NCI-H1436 (cell line): ENCODE measurements at regions not wholly inside any gene's neighbourhood (a gene's known extent, or its start where the extent isn't known, plus 50 kb on each side); places are given as distances from the start of the nearest gene placed in this dataset.

Experiments used
- DNase-seq: peaks from one replicate; lab custom pipeline; 2025; lab: John Stamatoyannopoulos, UW

DNA sequence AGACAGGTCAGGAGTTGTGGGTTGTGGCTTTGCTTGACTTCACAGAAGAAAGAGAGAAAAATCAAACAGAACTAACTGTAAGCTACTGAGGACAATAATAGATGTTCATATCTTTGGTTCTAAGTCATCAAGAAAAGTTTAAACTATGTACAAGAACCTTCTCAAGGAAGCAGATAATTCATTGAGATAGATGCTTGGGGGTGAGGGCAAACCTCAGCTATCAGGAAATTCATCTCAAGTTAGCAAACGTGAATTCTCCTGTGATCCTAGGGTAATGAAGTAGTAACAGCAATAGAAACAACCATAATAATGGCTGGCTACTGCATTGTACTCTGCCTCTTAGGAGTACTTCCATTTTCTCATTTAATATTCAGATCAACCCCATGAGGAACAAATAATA is 506.2 kb downstream of the PLPP3 start:
- DNase-seq = no peak

DNA sequence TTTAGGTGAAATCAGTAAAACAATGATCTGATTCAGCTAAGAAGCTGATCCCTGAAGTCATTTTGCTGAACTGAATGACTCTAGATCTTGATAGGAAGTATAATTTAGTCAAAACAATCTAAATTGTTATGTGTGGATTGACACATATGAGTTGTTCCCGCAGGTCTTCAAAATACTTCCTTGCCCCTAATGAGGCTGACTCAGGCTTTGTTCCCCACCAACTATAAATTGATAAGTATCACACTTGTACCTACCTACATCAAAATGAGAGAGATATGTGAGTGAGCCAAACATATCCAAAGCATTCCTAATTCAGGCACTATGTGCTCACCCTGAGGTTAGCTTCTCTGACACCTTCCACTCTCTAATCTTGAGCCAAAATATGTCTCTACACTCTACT is 507.1 kb downstream of the PLPP3 start:
- DNase-seq = no peak

DNA sequence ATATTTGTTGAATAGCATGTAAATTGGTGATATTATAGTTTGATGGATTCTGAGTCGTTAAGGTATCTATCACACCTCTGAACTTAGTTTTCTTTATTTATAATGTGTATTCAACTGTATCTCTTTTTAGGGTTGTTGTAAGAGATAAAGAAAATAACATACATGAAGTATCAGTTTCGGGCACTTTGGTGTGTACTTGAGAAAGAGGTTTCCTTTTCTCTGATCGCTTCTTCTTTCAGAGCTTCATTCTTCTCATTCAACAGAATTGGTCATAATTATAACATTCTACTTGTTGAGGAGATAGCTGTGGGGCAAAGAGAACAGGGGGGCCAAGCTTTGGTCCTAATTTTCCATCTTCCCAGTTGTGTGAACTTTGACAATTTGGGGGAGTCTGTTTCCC is 508.0 kb downstream of the PLPP3 start:
- no peak for DNase-seq

DNA sequence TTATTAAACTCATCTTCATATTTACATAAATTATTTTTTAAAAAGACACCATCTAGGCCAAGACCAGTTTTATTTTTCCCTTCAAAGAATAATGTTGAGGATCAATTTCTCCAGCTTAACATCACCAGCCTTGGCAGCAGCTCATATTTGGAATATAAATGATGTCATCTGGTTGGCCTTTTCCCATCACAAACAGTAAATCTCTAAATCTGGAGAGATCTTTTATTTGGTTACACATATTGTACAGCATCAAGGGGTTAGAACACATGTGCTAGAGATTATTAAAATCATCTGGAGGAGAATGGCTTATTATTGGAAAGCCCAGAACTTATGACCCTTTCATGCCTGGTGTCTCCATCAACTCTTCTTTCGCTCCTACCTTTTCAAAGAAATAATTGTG is 508.8 kb downstream of the PLPP3 start:
- no peak for DNase-seq

DNA sequence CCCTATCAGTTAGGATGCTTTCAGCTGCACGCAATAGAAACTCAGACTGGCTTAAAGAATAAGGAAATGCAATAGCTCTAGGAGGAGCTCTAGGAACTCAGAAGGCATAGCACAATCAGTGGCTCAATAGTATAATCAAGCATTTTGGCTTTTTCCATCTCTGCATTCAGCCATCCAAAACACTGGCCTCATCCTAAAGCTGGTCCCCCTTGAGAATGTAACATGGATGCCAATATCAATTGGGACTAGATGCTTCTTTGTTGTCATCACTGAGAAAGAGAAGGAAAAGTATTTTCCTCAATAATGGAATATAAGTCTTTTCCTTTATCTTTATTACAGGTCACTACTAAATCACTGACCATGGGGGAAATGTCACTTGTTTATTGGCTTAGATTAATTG is 509.5 kb downstream of the PLPP3 start:
- no peak for DNase-seq

DNA sequence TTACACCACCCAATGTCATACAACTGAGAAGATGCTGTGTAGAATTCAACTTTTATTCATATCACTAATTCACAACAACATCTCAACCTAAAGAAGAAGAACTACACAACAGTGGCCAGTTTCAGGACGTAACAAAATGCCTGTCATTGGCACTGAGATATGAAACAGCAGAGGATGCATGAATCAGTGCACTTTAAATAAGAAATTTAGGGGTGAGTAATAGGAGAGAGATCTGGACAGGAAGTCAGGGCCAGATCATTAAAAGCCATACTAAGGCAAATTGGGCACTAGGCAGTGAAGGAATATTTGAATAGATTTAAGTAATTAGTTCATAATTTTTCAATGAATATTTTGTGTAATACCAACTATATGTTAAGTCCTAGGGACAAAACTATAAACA is 510.5 kb downstream of the PLPP3 start:
- no peak for DNase-seq

DNA sequence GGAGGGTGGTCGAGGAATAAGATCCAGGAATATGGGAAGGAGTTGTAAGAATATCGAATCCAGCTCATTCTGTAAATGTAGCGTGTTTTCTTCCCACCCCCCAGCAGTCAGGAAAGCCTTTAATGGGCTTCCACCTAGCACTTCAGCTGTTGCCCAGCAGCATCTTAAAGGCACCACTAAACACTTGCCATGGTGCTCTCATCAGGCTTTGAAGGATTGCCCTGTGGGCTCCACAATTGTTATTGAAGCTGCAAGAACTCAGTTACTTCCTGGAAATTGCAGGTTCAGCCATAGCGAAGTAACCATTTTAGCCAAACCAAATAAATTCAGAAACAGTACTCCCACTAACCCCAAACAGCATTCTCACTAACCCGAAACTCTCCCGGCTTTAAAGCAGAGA is 511.2 kb downstream of the PLPP3 start:
- DNase-seq = no peak

DNA sequence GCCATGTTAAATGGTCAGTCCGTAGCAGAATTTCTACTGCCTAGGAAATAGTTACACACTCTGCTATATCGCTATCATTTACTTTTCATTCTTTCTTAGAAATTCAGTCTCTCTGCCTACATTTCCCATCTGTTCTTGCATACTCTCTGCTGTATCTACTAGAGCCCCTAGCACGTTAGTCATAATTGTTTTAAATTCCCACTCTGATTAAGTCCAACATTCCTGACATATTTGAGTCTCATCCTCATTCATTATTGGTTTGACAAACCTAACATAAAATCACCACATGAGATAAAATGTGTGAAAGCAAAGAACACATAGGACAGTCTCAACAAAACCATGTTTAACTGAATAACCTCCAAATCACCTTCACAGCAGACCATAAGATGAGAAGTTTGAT is 513.6 kb downstream of the PLPP3 start:
- no peak for DNase-seq

DNA sequence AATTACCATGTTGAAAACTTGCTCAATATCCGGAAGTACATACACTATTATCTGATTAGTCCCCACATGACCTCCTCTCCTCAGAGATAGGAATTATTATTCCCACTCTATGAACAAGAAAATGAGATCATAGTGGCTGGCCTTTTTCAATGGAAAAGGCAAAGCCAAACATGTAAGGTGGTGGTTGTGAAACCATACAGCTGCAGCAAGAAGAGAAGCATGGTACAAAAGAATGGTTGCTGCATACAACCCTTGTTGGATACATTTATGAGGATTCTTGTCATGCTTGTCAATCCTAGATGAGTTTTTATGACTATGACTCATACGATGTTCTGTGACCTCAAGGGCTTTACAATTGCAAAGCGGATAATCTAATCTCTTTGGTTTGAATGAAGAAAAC is 514.7 kb downstream of the PLPP3 start:
- DNase-seq = no peak

DNA sequence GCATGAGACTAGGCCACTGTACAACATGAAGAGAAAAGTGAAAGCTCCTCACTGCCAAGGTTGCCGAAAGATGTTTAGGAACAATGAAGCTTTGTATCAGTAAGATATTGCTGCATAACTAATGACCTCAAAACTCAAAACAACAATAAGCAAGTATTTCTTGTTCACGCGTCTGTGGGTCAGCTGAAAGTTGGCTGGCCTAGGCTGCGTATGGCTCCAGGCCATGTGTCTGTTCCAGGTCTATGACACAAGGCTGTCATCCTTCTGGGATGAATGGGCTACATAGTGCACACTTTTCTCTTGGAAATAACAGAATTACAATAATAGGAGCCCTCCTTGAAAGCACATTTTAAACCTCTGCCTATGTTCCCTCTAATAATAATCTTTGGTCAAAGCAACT is 515.9 kb downstream of the PLPP3 start:
- no peak for DNase-seq

DNA sequence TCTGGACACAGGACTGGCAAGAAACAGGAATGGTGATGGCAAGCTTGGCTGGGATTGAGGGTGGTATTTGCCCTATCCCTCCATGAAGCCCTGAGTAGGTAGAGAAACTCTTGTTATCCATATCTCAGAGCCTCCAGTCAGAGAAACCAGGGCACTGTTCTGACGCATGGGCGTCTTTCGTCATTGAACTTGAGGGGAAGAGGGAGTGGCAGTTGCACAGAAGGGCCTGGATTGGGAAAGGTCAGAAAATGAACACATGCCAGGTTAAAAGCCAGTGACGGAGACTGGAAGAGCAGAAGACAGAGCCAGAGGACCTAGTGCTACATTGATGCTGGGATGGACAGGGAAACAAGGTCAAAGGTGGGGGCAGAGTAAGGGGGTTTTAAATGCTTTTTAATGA is 516.7 kb downstream of the PLPP3 start:
- no peak for DNase-seq

DNA sequence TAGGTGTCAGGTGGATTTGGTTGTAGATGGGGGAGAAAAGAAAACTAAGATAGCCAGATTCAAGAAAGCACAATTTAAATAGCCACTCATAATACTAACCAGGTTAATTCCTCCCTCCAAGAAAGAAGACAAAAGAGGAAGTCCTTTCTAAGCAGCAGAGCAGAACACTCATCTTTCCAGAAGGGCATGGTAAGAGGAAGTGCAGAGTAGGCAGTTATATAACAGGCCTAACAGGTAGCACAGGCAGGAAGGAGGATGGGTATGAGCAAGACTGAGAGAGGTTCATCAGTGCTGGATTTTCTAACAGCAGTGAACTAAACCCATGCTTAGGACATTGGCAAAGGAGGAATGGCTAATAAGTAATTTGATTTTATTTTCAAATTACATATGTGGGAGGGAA is 517.5 kb downstream of the PLPP3 start:
- no peak for DNase-seq

DNA sequence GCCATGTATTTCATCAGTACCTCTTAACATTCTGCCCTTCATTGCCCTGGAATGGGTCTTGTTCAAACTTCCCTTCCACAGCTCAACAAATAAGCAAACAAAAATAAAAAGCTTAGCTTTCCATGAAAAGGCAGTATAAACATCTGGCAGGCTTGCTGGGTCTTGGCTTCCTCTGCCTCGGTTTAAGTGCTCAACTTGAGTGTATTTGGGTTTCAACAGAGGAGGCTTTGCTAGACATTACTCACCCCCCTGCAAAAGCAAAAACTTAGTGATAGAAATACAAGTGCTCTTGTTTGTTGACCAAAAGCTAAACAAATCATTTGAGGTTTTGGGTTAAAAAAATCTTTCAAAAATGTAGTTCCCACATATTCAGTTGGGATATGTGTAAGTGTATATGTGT is 518.5 kb downstream of the PLPP3 start:
- DNase-seq = no peak

DNA sequence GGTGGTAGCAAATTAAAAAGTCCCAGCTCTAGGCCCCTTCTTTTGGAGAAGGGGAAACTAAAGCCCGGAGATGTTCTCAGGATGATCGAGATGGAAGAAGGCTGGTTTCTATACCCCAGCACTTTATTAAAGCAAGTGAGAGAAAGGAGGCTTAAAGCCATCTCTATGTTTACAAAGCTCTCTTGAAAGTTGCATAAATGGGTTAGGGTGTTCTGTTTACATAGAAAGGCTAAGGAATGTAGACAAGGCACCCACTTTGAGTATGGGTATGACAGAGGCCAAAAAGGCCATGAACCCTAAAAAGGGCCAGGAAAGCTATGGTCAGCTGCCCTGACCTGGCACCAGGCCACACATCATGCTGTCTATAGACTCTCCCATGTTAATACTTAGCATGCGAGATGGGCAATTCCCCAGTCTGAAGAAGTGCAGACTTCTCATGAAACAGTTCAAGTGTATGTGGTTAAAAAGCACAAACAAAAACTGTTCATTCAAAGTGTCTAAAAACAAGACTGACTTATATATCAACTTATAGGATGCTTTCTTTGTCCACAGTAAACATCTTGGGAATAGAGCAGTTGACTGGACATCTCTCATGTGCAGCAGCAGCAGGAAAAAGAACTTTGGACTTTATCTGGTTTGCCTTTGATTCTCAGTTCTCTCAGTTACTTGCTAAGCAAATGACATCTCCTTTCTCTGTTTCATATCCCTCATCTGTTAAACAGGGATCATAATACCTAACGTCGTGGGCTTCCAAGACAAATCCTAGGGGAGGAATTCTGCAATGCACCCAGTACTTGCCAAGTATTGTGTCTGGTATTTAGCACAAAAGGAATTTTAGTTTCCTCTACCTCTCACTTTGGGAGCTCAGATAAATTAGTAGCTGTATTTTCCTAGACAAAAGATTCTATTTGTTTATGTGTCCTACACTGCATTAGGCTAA is 521.6 kb downstream of the PLPP3 start:
- no peak for DNase-seq

DNA sequence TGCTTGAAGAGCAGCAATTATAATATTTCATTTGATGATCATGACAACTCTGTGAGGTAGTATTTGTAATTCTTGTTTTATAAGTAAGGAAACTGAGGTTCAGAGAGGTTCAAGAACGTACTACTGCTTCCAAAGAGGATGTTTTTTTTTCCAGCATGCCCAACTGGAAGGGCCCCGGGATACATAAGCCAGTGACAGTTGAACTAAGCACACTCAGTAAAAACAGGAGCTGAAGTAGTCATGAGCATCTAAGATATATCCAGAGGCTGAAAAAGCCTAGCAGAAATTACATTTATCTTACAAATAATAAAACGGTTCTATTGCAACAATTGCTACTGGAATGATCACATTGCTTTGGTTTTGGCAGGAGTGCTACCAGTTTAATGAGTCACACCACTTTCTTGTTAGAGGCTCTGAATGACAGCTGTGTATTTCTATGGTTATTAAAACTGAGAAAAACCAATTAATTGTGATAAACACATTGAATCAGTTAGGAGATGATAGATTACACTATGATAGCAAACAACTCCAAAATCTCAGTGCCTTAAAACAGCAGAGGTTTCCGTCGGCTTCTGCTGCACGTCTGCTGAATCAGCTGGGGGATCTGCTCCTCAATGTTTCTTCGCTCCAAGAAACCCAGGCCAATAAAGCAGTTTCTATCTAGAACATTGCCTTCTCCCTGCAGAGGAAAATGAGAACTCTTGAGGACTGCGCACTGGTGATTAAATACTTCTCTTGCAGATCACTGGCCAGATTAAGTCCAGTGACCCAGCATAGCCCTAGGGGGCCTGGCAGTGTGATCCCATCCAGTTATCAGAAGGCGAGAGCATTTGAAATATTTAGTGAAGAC is 522.7 kb downstream of the PLPP3 start:
- DNase-seq = no peak

DNA sequence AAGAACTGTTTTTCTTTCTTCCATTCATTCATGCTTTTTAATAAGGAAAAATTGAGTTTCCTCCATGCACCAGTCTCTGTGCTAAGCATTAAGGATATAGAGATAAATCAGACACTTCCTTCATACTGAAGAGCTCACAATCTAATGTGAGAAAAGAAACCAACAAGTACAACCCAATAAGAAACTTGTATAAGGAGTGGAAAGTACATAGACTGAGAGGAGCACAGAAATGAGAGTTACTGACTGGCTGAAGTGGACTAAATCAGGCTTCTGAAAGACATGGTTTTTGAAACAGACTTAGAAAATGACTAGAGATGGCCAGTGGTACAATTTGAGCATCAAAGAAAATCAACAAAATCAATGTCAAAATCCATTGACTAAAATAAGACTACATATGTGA is 524.4 kb downstream of the PLPP3 start:
- DNase-seq = no peak

DNA sequence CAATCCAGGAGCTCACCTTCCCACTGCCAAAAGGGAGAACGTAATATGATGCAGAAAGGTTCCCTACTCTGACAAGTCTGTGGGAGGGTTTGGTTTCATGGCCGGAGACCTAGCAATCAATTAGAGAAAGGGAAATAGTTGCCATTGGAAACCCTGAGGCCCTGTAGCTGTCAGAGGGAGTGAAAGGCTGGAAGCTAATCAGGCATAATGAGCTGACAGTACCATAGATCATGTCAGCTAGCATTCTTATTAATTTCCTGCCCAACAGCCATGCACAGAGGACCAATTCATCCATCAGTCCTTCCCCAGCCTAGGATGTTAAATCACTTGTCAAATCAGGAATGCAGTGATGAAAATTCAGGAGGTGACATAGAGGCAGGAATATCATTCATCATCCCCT is 527.3 kb downstream of the PLPP3 start:
- no peak for DNase-seq

DNA sequence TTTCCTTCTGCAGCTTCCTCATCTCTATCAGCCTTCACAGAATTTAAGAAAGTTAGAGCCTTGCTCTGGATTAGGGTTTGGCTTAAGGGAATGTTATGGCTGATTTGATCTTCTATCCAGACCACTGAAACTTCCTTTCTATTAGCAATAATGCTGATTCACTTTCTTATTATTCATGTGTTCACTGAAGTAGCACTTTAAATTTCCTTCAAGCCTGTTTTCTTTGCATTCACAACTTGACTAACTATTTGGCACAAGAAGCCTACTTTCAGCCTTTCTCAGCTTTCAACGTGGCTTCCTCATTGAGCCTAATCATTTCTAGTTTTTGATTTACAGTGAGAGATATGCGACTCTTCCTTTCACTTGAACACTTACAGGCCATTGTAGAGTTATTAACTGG is 528.5 kb downstream of the PLPP3 start:
- no peak for DNase-seq

DNA sequence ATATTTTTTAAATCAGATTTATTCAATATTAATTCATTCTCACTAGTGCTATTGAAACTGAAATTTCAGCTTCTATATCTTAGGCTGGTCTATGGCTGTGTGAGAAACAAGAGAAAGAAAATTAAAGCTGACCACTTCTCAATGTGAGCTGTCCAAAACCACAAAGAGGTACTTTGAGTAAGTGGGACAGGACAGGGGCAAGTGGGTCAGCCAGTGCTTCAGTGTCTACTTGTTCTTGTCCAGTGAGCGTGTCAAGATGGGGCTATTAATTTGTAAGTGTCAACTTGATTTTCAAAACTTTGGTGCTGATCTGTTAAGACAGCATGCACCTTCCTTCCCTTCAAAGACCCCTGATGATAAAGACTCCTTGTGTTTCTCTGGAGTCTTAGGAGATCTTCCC is 533.9 kb downstream of the PLPP3 start:
- no peak for DNase-seq

DNA sequence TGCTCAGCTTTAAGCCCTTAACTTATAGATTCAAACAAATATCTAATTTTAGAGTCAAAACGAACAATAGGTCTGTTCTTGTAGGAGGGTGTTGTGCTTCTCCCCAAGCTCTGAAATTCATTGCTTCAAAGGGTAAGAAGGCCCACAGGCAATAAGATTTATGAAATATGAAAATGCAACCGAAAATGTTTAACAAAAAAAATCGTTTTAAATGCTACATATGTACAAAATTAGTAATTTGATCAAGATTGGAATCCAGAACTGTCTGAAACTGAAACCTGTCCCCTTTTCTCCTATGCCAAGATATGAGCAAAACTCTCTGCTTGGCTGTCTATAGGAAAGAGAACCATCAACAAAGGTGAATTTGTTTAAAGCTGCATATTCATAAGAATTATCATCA is 534.3 kb downstream of the PLPP3 start:
- no peak for DNase-seq

DNA sequence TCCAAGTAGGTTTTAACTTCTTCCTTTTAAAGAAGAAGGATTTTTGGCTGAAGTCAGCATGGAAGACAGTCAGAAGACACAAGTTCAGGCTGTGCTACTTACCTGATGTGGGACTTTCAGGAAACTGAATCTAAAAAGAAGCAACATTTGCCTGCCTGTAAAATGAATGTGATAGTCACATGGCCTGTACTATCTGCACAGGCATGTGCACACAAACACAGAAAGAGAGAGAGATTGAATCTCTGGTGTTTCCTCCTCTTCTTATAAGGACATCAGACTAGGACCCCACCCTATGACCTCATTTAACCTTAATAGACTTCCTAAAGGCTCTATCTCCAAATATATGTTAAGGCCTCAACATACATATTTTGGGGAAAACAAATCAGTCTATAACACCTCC is 542.9 kb downstream of the PLPP3 start:
- no peak for DNase-seq

DNA sequence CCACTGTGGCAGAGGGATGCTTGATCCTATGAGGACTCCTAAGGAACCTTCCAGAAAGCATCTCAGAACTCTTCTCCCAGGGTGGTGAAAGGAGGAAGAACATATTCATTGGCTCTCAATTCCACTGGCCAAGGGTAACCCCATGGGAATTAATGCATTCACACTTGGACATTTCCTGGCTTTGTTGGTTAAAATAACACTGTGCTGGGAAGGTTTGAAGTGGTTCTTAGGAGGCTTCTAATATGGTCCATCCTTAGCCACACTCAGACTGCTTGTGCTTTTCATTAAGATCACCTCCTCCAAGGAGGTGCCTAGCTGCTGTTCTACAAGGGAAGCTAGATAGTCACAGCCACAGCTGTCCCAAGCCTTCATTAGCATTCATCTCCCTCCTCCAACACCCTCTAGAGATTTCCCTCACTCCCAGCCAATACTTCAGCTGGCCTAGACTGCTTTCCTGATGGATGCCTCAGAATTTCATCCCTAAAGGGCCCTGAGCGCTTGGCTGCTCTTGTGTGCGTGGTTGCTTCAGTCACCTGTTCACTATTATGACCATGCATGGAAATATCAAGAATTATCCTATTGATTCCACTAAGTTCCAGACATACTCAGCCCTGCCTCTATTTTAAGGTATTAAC is 544.4 kb downstream of the PLPP3 start:
- DNase-seq = no peak

DNA sequence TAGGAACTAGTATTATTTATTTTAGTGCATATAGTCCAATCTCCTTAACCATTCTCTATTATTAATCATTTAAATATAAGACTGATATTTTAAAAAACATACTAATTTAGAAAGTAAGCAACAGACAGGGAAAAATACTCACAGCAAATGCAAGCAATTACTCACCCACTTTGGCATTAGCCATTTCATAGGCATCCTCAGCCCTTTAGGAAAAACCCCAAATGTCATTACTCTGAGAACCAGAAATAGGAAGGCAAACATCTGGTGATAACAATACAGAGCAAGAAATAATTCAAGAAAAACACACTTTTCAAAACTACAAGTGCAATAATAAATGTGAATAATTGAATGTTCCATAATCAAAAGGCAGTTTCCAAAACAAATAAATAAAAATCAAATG is 545.1 kb downstream of the PLPP3 start:
- no peak for DNase-seq
